ENCODE measurements at regions not wholly inside any gene's neighbourhood (a gene's known extent, or its start where the extent isn't known, plus 50 kb on each side); places are given as distances from the start of the nearest gene placed in this dataset.

DNA sequence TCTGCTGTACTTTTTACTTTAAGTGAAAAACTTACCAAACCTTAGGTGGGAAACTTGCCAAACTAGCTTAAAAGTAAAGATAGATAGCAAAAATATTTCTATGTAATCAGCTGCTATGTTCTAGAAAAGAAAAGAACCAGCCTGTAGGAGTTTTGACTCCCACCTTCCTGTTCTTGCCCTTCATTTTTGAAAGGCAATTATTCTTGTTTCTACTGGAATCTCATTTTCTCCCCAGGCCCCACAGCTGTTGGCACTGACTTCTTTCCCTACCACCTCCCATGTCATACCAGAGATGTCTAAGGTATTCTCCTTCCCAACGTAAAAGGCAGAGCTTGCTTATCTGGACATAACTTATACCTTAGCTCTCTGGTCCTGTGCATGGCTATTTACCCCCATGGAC, 389.7 kb downstream of the ARHGEF28 start:
- Histone ChIP-seq H3K4me2 (no peak overlapping the region), H3K4me1 (ENCODE audit: insufficient read depth) (no peaks in the 10 kb centered on the region), H3K27ac (ENCODE audit: low read depth) (no peak overlapping the region), H3K4me3 (no peak overlapping the region), H3K9me2 (ENCODE audit: insufficient read depth) (peaks cover 6% of the 10 kb centered on the region; the same call in 1 of the 2 replicates), H3K79me2 (replicated peaks; ENCODE audit: insufficient read depth) (no peaks in the 10 kb centered on the region), H3K36me3 (ENCODE audit: insufficient read depth) (no peaks in the 10 kb centered on the region), H3K27me3 (ENCODE audit: insufficient read depth) (no peaks in the 10 kb centered on the region), H4K20me1 (replicated peaks; ENCODE audit: insufficient read depth) (no peaks in the 10 kb centered on the region), H2AFZ (no peak overlapping the region), H3F3A (replicated peaks; ENCODE audit: low read depth) (no peaks in the 10 kb centered on the region)
- DNase-seq (ENCODE audit: low spot score) (no peak), ATAC-seq (no peak)
- Mint-ChIP-seq H3K27me3 (ENCODE audit: insufficient read depth, low read depth, poor library complexity) (peaks cover 2% of the 10 kb centered on the region), H3K9me3 (no peaks in the 10 kb centered on the region; the same call in 2 of the 3 replicates), H3K36me3 (ENCODE audit: low read depth) (no peaks in the 10 kb centered on the region), H3K4me1 (peaks cover 11% of the 10 kb centered on the region; the same call in 2 of the 3 replicates), H3K4me3 (no peak overlapping the region), H3K27ac (no peak overlapping the region)
- TF ChIP-seq CTCF (conservative IDR thresholded peaks at IDR 0.05; ENCODE audit: low read depth in 2 of 2) (no peak), JUNB (IDR thresholded peaks at IDR 0.05; ENCODE audit: unreplicated experiment) (no peak), EZH2phosphoT487 (IDR thresholded peaks at IDR 0.05; ENCODE audit: unreplicated experiment) (no peak), ZNF331 (CRISPR knock-in tag; IDR thresholded peaks at IDR 0.05; ENCODE audit: low read depth) (no peak), NANOG (IDR thresholded peaks at IDR 0.05; ENCODE audit: borderline replicate concordance) (no peak), EZH2 (IDR thresholded peaks at IDR 0.05; ENCODE audit: low read depth, unreplicated experiment) (no peak), CREB1 (CRISPR knock-in tag; IDR thresholded peaks at IDR 0.05; ENCODE audit: low read depth) (no peak)
- TF ChIP-seq, protein P1, sequence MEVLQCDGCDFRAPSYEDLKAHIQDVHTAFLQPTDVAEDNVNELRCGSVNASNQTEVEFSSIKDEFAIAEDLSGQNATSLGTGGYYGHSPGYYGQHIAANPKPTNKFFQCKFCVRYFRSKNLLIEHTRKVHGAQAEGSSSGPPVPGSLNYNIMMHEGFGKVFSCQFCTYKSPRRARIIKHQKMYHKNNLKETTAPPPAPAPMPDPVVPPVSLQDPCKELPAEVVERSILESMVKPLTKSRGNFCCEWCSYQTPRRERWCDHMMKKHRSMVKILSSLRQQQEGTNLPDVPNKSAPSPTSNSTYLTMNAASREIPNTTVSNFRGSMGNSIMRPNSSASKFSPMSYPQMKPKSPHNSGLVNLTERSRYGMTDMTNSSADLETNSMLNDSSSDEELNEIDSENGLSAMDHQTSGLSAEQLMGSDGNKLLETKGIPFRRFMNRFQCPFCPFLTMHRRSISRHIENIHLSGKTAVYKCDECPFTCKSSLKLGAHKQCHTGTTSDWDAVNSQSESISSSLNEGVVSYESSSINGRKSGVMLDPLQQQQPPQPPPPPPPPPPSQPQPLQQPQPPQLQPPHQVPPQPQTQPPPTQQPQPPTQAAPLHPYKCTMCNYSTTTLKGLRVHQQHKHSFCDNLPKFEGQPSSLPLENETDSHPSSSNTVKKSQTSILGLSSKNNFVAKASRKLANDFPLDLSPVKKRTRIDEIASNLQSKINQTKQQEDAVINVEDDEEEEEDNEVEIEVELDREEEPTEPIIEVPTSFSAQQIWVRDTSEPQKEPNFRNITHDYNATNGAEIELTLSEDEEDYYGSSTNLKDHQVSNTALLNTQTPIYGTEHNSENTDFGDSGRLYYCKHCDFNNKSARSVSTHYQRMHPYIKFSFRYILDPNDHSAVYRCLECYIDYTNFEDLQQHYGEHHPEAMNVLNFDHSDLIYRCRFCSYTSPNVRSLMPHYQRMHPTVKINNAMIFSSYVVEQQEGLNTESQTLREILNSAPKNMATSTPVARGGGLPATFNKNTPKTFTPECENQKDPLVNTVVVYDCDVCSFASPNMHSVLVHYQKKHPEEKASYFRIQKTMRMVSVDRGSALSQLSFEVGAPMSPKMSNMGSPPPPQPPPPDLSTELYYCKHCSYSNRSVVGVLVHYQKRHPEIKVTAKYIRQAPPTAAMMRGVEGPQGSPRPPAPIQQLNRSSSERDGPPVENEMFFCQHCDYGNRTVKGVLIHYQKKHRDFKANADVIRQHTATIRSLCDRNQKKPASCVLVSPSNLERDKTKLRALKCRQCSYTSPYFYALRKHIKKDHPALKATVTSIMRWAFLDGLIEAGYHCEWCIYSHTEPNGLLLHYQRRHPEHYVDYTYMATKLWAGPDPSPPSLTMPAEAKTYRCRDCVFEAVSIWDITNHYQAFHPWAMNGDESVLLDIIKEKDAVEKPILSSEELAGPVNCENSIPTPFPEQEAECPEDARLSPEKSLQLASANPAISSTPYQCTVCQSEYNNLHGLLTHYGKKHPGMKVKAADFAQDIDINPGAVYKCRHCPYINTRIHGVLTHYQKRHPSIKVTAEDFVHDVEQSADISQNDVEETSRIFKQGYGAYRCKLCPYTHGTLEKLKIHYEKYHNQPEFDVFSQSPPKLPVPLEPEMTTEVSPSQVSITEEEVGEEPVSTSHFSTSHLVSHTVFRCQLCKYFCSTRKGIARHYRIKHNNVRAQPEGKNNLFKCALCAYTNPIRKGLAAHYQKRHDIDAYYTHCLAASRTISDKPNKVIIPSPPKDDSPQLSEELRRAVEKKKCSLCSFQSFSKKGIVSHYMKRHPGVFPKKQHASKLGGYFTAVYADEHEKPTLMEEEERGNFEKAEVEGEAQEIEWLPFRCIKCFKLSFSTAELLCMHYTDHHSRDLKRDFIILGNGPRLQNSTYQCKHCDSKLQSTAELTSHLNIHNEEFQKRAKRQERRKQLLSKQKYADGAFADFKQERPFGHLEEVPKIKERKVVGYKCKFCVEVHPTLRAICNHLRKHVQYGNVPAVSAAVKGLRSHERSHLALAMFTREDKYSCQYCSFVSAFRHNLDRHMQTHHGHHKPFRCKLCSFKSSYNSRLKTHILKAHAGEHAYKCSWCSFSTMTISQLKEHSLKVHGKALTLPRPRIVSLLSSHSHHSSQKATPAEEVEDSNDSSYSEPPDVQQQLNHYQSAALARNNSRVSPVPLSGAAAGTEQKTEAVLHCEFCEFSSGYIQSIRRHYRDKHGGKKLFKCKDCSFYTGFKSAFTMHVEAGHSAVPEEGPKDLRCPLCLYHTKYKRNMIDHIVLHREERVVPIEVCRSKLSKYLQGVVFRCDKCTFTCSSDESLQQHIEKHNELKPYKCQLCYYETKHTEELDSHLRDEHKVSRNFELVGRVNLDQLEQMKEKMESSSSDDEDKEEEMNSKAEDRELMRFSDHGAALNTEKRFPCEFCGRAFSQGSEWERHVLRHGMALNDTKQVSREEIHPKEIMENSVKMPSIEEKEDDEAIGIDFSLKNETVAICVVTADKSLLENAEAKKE (CRISPR knock-in tag; IDR thresholded peaks at IDR 0.05) = no peak
- TF ChIP-seq, protein P2, sequence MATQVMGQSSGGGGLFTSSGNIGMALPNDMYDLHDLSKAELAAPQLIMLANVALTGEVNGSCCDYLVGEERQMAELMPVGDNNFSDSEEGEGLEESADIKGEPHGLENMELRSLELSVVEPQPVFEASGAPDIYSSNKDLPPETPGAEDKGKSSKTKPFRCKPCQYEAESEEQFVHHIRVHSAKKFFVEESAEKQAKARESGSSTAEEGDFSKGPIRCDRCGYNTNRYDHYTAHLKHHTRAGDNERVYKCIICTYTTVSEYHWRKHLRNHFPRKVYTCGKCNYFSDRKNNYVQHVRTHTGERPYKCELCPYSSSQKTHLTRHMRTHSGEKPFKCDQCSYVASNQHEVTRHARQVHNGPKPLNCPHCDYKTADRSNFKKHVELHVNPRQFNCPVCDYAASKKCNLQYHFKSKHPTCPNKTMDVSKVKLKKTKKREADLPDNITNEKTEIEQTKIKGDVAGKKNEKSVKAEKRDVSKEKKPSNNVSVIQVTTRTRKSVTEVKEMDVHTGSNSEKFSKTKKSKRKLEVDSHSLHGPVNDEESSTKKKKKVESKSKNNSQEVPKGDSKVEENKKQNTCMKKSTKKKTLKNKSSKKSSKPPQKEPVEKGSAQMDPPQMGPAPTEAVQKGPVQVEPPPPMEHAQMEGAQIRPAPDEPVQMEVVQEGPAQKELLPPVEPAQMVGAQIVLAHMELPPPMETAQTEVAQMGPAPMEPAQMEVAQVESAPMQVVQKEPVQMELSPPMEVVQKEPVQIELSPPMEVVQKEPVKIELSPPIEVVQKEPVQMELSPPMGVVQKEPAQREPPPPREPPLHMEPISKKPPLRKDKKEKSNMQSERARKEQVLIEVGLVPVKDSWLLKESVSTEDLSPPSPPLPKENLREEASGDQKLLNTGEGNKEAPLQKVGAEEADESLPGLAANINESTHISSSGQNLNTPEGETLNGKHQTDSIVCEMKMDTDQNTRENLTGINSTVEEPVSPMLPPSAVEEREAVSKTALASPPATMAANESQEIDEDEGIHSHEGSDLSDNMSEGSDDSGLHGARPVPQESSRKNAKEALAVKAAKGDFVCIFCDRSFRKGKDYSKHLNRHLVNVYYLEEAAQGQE (IDR thresholded peaks at IDR 0.05; ENCODE audit: unreplicated experiment) = no peak

Data from GM23338 (cell line).